Effector CD4-positive, alpha-beta T cell (primary cell): ENCODE measurements at regions not wholly inside any gene's neighbourhood (a gene's known extent, or its start where the extent isn't known, plus 50 kb on each side); places are given as distances from the start of the nearest gene placed in this dataset.

Experiments used
- DNase-seq: peaks from one replicate; pipeline ENCODE4 v3.0.0-alpha.2; 2020

DNA sequence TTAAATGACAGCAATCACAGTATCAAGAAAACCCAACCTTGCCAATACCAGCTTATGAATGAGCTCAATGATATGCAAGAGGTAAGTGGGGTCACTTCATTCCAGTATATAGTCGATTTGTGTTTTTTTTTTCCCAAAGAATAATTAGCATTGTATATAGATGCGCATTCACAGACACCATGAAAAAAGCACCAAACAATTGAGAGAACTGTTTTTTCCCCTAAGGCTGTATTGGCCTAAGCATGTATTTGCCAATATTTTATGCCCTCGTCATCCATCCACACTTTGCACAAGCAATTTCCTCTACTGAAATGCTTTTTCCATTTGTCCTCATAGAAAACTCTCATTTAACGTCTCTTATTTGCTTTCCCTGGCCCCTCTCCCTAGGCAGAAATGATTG is 213.7 kb downstream of the SAMD5 start:
- no peak for DNase-seq

DNA sequence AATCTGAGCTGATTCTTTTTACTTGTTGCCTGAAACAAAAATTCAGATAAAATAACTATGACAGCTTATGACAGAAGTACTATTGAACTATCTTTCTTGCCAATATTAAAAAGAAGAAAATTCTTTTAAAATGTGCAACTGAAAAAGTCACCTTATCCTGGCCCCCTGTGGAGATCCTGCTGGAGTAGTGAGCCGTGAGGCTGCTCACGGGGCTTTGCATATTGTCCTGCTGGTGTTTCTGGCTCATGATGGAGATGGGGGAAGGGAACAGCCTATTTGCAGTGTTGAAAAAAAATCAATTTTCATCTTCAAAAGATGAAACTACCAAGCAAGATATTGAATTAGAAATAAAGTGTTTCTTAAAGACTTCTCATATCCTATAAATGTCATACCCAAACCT is 216.0 kb downstream of the SAMD5 start:
- DNase-seq: no peak

DNA sequence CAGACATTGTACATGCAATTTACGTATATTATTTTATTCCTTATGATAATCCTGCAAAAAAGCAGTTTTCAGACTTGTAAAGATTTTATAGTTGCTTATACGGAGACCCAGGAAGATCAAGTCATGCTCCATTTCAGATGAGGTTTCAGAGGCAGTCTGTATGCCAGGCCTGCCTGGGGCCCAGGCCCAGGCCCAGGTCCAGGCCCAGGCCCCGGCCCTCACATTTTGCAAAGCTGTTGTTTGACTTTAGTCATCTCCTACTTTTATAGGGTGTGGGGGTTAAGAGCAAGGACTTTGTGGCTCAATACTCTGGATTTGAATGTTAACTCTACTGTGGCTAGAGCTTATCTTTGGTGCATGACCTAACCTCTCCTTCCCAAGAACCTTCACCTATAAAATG is 217.9 kb downstream of the SAMD5 start:
- DNase-seq: no peak

DNA sequence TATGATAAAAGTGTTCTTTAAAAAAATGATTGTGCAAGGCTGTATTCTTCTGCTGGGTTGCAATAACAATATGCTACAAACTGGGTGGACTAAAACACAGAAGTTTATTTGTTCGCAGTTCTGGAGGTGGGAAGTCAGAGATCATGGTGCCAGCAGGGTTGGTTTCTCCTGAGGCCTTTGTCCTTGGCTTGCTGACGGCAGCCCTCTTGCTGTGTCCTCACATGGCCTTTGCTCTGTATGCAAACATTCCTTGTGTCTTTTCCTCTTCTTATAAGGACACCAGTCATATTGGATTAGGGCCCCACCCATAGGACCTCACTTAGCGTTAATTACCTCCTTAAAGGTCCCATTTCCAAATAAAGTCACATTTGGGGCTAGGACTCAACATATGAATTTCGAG is 220.4 kb downstream of the SAMD5 start:
- no peak for DNase-seq

DNA sequence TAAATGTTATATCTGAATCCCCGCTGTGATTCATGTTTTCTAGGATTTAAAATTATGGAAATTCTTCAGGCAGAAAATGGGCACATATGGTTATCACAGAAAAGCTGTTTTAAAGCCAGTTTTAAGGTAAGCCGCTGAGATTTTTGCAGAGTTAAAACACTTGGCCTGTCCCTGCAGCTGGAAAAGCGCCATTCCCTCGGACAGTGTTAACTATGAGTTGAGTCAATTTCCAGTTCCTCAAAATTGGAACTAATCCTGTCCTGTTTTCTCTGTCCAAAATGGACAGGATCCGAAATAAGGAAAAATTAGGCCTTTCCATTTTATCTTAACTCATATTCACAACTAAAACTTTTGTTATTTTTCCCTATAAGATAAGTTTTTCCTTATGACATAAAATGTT is 225.2 kb downstream of the SAMD5 start:
- no peak for DNase-seq

DNA sequence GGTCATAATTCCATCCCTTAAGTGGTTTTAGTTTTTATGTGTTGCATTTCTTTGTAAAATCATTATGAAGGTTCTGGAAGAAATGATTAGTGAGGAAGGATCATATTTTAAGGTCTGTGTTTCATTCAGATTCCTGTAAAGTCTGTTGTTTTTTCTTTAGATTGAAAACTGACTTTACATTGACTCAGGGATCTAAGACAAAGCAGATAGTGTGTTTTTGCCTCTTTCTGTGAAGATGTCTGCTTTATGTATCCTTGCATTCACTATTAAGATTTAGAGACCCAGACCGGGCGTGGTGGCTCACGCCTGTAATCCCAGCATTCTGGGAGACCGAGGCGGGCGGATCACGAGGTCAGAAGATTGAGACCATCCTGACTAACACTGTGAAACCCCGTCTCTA is 225.7 kb downstream of the SAMD5 start:
- no peak for DNase-seq

DNA sequence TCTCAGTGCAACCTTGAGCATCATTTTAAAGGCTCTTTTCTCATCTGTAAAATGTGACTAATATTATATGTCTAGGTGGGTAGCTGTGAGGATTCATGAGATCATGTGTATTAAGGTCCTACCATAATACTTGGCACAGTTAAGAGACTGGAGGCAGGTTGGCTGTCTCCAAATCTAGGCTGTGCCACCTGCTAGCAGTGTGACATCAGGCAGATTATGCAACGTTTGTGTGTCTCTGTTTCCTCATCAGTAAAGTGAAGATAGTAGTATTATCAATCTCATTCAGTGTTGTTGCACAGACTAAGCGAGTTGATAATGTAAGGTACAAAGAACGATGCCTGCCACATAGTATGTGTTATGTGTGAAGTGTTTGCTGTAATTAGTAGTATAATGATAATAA is 227.4 kb downstream of the SAMD5 start:
- no peak for DNase-seq

DNA sequence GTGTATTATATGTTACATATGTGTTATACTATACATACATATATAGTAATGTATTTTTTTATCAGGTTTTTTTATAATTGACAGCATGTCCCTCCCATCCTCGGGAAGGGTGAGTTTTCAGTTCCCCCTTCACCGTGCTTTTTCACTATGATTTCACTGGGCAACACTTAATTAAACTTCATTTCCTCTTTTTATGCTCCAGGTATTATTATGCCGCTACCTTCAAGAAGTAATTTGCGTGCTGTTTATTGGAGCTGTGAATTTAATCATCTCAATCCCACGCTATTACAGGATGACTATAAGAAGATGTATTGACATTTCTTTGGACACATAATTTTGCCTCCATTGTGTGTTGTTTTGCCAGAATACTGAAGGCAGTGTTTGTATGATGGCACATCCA is 228.6 kb downstream of the SAMD5 start:
- DNase-seq: no peak

DNA sequence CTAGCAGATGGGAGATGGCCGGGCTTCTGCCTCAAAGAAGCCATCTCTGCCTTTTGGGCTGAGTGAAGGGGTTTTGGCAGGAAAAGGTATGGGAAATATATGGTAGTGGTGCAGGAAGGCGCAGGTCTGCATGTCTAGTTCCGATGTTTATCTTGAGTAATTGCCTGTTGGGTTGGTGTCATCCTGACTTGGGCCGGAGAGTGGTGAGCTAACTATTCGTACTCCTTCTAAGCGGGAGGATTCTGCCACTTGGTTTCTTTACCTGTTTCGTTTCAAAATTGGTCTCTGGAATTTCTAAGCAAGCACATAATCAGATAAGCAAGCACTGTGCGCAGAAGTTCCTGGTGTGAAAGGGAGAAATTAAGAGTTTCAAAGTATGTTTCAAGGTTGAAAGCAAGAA is 229.6 kb downstream of the SAMD5 start:
- no peak for DNase-seq

DNA sequence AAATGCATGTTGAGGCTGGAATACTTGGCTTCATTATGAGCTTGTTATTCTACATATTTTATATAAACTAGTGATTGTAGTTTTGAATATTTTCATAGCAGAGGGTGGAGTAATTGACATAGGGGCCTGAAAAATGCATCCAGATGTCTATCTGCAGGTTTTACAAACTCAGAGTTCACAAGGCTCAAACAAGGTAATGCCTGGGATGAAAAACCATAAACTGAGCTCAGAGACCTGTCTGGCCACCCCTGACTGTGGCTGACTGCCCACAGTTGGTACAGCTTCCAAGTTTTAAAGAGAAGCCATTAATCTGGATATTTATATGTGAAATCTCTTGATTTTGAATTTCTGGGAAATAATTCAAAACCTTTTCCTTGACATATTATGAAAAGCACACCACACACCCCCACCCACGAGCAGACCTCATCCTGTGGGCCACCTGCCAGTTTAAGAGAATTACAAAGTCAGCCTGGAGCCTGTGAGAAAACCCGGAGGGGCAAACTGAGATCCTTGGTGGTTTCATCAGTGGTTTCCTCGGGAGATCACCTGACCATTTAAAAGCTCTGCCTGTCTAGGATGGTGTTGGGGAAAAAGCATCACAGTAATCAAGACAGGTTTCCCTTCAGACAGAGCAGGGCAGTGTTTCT is 230.1 kb downstream of the SAMD5 start:
- DNase-seq: no peak

DNA sequence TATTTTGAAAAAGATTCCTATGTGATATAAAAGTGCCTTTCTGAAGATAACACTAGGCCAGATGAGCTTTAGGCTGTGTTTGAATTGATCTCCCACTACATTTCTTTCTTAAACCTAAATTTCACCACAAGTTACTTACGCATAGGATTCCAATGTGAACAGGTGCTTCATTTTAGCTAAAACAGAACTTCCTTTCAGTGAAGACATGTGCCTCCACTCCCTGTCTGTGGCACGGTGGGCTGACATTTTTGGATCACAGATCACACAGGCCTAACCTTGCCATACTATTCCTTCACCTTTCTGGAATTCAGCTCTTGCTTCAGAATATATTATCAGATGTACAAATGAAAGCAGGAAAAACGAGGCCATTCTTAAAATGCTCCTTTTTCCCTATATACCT is 231.8 kb downstream of the SAMD5 start:
- no peak for DNase-seq

DNA sequence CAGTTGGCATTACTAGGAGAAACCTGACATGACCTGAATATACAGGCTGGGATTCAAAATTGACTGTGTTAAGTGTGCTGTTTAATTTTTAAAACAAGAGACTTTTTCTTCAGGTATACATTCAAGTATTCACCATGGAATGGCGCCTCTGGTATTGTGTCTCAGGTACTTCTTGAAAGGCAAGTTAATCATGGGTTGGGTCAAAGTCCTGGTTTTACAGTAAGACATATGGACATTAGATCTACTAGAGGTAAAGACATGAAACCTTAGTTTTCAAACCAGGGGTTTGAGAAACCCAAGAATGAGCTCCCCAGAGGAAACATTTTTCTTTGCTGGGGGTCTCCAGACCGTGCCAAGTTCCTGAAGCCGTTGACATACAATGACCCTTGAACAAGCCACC is 232.4 kb downstream of the SAMD5 start:
- DNase-seq: no peak

DNA sequence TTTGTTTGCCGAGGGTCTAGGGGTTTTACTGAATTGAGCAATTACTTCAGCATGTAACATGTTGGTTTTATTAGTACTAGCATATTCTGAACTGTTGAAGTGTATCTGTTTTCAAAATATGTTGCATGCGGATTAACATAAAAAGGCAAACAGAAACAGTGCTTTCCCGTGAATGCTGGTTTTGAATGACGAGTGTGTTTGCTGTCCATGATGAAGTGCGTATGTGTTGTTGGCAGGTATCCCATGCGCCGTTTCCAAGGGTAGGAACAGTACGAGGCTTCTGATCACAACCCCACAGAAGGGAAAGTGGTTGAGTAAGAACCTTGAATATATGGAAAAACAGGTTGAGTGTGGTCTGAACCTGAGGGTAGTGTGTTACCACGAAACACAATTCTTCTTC is 232.9 kb downstream of the SAMD5 start:
- DNase-seq: no peak

DNA sequence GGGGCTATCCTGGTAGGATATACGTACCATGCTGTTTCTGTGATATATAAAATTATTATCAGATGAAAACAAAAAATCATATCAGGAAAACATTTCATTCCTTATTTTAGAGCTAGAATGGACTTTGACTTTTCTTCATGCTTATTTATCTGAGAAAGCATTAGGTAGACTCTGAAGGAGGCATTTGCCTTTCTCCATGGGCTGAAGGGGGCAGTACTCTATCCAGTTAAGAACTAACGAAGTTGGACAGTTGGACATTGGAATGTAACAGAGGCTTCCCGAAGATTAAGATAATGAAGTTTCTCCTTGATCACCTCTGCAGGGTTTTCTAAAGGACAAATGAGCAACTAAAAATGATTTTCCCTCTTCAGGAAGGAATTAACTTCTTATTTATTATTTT is 233.9 kb downstream of the SAMD5 start:
- no peak for DNase-seq

DNA sequence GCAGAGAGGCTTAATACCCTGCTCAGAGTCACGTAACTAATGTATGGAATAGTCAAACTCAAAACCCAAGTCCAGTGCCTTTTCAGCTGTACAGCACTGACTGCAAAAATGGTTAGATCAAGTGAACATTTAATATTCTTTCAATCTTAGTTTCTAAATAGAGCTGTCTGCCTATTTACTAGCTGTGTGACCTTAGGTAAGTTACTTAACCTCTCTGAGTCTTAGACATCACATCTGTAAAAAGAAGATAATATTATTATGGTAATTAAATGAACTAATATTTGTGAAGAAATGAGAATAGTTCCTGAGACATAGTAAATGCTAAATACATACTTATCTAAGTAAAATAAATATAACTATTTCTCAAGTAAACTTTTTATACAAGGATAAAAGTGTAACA is 235.5 kb downstream of the SAMD5 start:
- no peak for DNase-seq

DNA sequence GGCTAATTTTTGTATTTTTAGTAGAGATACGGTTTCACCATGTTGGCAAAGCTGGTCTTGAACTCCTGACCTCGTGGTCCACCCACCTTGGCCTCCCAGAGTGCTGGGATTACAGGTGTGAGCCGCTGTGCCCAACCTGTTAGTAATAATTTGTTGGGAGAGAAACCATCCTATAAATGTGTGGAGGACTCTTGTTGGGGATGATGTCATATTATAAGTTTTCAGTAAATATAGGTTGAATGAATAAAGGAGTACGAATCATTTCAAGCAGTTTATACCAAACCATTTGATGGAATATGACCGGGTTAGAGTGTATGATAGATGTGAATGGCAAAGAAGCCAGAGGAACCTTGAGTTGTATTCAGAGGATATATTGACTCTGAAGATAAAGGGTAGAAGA is 240.8 kb downstream of the SAMD5 start:
- no peak for DNase-seq

DNA sequence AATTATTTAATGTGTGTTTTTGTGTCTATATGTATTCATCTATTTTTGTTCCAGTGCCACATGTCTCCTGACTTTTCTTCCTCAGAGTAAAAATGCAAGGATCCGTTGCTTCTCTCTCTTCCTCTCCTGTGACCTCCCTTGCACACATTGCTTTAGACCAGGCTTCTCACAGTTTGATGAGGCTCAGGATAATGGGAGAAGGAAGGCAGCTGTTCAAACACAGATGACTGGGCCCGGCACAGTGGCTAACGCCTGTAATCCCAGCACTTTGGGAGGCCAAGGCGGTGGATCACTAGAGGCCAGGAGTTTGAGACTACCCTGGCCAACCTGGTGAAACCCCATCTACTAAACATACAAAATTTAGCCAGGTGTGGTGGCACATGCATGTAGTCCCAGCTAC is 241.9 kb downstream of the SAMD5 start:
- no peak for DNase-seq

DNA sequence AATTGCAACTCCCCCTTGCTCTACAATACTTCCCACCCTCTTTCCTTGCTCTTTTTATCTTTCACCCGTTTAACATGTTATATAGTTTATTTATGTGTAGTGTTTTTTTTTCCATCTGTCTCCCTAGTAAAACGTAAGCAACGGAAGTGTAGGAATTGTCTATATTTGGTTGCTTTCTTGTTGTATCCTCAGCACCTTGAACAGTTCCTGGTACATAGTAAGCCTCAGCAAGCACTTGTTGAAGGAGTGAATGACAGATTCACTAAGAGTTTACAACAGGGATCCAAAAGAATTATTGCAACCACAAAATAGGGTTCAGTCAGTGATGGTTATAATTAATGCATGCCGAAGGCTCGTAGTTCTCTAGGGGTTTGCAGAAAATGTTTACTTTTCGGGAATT is 242.7 kb downstream of the SAMD5 start:
- DNase-seq: no peak

DNA sequence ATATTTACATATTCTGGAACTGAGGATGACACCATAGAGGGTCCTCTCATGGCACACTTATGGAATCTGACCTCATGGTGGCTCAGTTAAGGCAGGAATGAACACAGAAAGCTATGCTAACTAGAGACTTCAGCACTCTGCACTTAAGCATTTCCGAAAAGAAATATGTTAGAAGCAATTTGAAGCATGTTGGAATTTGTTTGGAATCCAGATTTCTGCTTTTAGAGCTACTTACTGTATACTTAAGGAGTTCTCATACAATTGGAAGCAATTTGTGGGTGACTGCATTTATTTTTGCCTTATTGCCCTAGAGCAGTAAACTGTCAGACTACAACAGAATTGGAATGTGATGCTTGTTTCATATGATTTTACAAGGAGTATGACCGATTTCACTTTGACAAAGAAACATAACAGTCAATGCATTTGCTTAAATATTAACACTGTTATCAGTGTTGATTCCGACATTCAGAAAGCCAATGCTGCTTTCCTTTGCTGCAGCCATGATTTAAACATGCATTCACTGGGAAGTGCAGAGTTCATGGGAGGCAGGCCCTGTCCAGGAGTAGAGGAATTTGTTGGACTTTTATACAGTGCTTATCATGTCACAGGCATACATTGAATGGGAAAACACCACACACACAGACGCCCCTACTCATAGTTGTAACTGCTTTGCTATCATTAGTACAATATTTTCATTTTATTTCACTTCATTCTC is 244.4 kb downstream of the SAMD5 start:
- DNase-seq: no peak

DNA sequence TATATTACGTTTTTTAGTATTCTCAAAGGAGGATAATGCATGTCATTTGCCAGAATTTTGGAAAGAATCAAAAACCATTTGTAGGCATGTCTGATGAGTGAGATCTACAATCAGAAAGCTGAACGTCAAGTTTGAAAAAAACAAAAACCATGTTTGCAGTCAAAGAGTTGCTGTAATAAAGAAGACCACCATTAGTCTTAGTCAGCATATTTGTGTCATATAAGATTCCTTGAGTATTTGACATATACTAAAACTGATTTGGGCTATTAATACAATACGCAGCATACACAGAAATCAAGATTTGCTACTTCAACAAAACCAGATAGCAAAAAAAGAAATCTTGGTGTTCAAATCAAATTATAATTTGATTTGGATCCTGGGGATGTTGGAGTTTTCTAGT is 247.5 kb downstream of the SAMD5 start:
- DNase-seq: no peak

DNA sequence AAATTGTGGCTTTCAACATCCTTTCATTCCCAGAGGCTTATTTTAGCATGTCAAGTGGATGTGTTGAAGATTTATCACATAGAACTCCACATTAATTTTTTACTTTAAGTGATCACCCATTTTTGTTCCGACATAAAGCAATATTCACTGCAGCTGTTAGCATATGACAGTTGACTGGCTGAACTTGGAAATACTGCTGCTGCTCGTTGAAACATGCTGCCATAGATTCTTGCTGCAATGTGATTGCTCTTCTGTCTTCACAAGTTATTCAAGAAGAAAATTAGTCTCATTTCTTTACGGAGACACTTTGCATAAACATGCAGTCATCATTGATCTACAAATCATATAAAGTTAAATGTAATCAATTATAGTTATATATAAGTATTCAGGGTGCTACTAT is 248.4 kb downstream of the SAMD5 start:
- no peak for DNase-seq

DNA sequence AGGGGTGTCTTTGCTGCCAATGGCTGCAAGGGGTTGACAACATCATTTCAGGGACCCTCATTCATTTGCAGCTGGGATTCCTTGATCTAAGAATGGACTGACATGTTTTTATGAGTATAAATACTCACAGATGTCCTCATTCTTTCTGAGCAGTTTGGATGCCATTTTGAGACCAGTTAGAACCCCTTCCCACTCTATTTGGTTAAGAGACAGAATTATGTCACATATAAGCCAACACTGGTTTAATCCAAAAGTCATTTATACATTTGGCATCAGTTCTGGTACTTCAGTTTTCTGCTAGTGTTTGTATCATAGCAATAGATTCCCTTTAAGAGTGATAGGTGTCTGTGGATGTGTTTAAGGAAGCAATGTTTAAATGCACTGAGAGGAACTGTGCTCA is 248.8 kb downstream of the SAMD5 start:
- DNase-seq: no peak

DNA sequence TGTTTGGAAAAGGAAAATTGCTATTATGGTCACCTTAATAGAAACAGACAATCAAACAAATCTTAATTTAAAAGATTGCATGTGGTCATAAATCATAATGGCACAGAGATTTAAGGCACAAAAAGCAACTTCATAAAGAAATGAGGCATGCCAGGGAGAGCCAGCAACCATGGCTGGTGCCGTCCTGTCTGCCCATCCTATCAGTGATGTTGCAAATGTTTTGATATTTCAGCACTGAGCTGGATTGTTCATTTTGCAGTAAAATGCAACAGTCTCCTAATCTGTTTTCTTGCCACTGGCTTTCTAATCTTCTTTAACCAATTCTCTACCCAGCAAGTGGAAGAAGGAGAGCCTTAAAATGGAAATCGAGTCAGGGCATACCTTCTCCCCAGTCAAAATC is 249.8 kb downstream of the SAMD5 start:
- no peak for DNase-seq

DNA sequence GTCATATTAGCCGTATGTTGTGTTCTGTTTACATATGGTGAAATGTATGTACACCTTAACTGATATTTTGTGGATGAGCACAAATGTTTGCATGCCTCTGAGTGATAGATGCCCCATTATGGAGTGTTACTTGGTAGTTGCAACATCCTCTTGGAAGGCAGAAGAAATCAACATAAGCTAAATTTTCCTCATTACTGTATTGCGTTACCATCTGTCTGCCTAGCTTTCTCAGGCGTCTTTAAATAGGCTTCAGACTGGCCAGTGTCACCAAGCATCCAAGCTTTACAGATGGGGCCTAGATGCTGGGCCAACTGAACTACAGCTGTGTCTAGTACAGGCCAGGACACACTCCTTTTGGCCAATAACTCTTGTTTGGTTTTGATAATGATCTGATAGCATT is 250.6 kb downstream of the SAMD5 start:
- DNase-seq: no peak

DNA sequence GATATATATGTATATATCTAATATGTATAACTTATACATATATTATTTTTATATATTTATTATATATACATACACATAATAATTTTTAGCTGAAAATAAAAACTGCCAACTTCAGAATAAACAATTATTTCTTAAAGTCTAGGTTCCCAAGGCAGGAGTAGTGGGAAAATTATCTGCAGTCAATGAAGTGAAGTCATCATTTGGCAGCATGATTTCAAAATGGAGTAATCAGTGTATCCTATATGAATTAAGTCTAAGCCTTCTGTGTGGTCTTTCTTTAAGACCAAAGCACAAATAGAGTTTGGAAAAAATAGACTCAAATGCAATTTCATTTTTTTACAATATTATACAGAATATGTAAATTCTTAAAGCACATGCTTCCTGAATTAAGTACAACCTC is 251.0 kb downstream of the SAMD5 start:
- no peak for DNase-seq
